ENCODE measurements at regions not wholly inside any gene's neighbourhood (a gene's known extent, or its start where the extent isn't known, plus 50 kb on each side); places are given as distances from the start of the nearest gene placed in this dataset.

- Histone ChIP-seq H3K36me3 (ENCODE audit: control insufficient read depth, insufficient read depth, low read length) (no peaks in the 10 kb centered on the region), H3K4me3 (ENCODE audit: low read depth, low read length) (no peak overlapping the region), H3K27me3 (ENCODE audit: control insufficient read depth, insufficient read depth, low read length) (no peaks in the 10 kb centered on the region)
- DNase-seq (ENCODE audit: low read depth) = peak; percentile 50
- TF ChIP-seq, protein P1, sequence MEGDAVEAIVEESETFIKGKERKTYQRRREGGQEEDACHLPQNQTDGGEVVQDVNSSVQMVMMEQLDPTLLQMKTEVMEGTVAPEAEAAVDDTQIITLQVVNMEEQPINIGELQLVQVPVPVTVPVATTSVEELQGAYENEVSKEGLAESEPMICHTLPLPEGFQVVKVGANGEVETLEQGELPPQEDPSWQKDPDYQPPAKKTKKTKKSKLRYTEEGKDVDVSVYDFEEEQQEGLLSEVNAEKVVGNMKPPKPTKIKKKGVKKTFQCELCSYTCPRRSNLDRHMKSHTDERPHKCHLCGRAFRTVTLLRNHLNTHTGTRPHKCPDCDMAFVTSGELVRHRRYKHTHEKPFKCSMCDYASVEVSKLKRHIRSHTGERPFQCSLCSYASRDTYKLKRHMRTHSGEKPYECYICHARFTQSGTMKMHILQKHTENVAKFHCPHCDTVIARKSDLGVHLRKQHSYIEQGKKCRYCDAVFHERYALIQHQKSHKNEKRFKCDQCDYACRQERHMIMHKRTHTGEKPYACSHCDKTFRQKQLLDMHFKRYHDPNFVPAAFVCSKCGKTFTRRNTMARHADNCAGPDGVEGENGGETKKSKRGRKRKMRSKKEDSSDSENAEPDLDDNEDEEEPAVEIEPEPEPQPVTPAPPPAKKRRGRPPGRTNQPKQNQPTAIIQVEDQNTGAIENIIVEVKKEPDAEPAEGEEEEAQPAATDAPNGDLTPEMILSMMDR (IDR thresholded peaks at IDR 0.05; ENCODE audit: insufficient read depth, low read length, poor library complexity, severe bottlenecking) = no peak
Observed at GRCh38 chr12:16955083-16955657, 349.2 kb upstream of the LMO3 start.

- no peak overlapping the region for H3K4me3 ChIP-seq (ENCODE audit: low read depth, low read length)
- TF ChIP-seq, protein P1 (IDR thresholded peaks at IDR 0.05; ENCODE audit: insufficient read depth, low read length, poor library complexity, severe bottlenecking) = no peak
- no peaks in the 10 kb centered on the region for H3K27me3 ChIP-seq (ENCODE audit: control insufficient read depth, insufficient read depth, low read length)
- DNase-seq (ENCODE audit: low read depth) = no peak
- no peaks in the 10 kb centered on the region for H3K36me3 ChIP-seq (ENCODE audit: control insufficient read depth, insufficient read depth, low read length)
Observed at GRCh38 chr12:16949871-16950667, 344.1 kb upstream of the LMO3 start.

DNA sequence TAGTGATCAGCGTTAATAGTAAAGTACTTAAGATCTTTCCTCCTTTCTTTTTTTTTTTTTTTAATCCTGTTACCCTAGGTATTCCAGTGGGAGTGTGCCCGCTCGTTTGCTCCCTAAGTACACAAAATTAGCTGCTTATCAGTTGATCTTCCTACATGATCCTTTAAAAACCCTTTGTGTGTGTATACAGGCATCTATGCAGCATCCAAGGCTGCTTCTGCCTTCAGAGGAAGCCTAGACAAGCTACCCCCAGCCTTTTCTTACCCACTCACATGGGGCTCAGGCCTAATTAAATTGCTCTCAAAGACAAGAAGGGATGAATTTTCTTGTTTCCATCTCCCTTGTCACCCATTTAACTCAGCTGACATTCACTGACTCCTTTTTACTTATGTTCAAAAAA is 343.4 kb upstream of the LMO3 start:
- DNase-seq (ENCODE audit: low read depth) = no peak
- H3K4me3 ChIP-seq (ENCODE audit: low read depth, low read length) = no peak overlapping the region
- no peaks in the 10 kb centered on the region for H3K36me3 ChIP-seq (ENCODE audit: control insufficient read depth, insufficient read depth, low read length)
- no peaks in the 10 kb centered on the region for H3K27me3 ChIP-seq (ENCODE audit: control insufficient read depth, insufficient read depth, low read length)
- TF ChIP-seq, protein P1 (IDR thresholded peaks at IDR 0.05; ENCODE audit: insufficient read depth, low read length, poor library complexity, severe bottlenecking) = no peak

GRCh38 chr12:16946704-16947103 is 340.7 kb upstream of the LMO3 start:
- DNase-seq (ENCODE audit: low read depth) = no peak

DNA sequence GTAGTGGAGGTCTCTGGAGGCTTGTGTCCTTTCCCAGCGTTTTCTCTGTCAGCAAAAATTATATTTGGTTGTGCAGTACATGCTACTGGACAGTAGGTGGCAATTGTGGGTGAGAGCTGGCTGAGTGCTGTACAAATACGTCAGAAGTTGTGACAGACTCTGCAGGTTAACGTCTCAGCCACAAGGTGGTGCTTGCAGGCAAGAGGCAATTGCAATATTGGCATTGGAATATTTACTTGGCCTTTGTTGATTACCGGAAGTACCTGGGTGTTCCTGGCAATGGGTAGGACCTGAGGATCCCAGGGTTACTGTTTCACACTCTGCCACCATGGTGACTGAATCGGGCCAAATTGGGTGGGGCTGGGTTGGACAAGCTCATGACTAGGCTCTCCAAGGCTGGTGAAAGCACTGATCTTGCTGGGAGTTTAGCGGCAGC is 333.9 kb upstream of the LMO3 start:
- DNase-seq (ENCODE audit: low read depth) = peak; percentile 50
- H3K27me3 ChIP-seq (ENCODE audit: control insufficient read depth, insufficient read depth, low read length) = no peaks in the 10 kb centered on the region
- H3K36me3 ChIP-seq (ENCODE audit: control insufficient read depth, insufficient read depth, low read length) = no peaks in the 10 kb centered on the region
- H3K4me3 ChIP-seq (ENCODE audit: low read depth, low read length) = no peak overlapping the region
- TF ChIP-seq, protein P1 (IDR thresholded peaks at IDR 0.05; ENCODE audit: insufficient read depth, low read length, poor library complexity, severe bottlenecking) = peak; percentile 89

More at GRCh38 chr12:16946704-16947103, 340.7 kb upstream of the LMO3 start:
- no peak overlapping the region for H3K4me3 ChIP-seq (ENCODE audit: low read depth, low read length)
- TF ChIP-seq, protein P1 (IDR thresholded peaks at IDR 0.05; ENCODE audit: insufficient read depth, low read length, poor library complexity, severe bottlenecking) = no peak
- H3K36me3 ChIP-seq (ENCODE audit: control insufficient read depth, insufficient read depth, low read length) = no peaks in the 10 kb centered on the region
- no peaks in the 10 kb centered on the region for H3K27me3 ChIP-seq (ENCODE audit: control insufficient read depth, insufficient read depth, low read length)
